Left lung (tissue), 4 donors: ENCODE measurements at regions not wholly inside any gene's neighbourhood (a gene's known extent, or its start where the extent isn't known, plus 50 kb on each side); places are given as distances from the start of the nearest gene placed in this dataset.
"Not testable (repeated sequence)": the region's sequence is repeated elsewhere in the genome, so short reads cannot be mapped to it uniquely, and the experiment has no call there.

Experiments
- ATAC-seq: fragments of 200-7000 bp; cut with Tn5 transposase; one replicate; pipeline ENCODE4 v1.9.1; 2020; ENCODE audit warnings: moderate library complexity
- DNase-seq, 4 donors: peaks; one replicate each; pipeline ENCODE4 v3.0.0-alpha.2; 2013 to 2020
- H3K27ac ChIP-seq, 2 donors: fragments of 200-600 bp; sonication (generic) in 1 of 2; one replicate each; pipeline versions ENCODE4 v1.5.0 to v1.8.0; 2020 to 2021
- H3K27me3 ChIP-seq, 2 donors: fragments of 200-600 bp; sonication (generic) in 1 of 2; one replicate each; pipeline versions ENCODE4 v1.5.0 to v1.8.0; 2020 to 2021
- H3K36me3 ChIP-seq, 2 donors: fragments of 200-600 bp; sonication (generic) in 1 of 2; one replicate each; pipeline versions ENCODE4 v1.5.0 to v1.8.0; 2020 to 2021
- H3K4me1 ChIP-seq, 2 donors: fragments of 200-600 bp; one replicate each; pipeline ENCODE4 v1.8.0; 2021
- H3K4me3 ChIP-seq, 2 donors: fragments of 200-600 bp; sonication (generic) in 1 of 2; one replicate each; pipeline versions ENCODE4 v1.5.0 to v1.8.0; 2020 to 2021; ENCODE audit warnings: mild to moderate bottlenecking in 1 of 2
- H3K9me3 ChIP-seq, 2 donors: fragments of 200-600 bp; sonication (generic) in 1 of 2; one replicate each; pipeline versions ENCODE4 v1.5.0 to v1.8.0; 2020 to 2021
- CTCF ChIP-seq, 2 donors: fragments of 200-600 bp; sonication (generic) in 1 of 2; IDR thresholded peaks; one replicate each; pipeline versions ENCODE4 v1.5.0 to v1.8.0; 2021; ENCODE audit warnings: antibody characterized with exemption in 2 of 2
- intact Hi-C, 2 donors: fragments of 100-400 bp; cut with DNase I; formaldehyde crosslinking; loops; one replicate each; pipeline versions ENCODE4 v1.11.2 to v1.14.2; 2022
- donor health status: DM: no; HTN: yes; CAD: no.
- donor health status: DM: no; HTN: no; CAD: no.

DNA sequence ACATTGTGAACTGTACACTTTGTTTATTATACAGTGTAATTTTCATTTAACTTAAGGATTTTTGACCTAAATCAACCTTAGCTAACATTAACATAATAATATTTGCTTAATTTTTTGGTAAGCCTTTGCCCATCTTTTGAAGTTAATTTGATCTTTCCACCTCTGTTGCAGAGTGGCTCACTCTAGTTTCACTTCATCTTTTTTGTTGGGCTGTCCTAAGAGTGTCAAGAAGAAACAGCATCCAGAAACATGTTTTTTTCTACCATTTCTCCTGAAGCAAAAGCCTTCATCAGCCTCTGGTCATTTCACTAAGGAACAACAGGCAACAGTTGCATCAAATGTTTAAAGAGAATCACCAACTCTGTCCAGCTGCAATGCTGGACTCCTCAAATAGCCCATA lies 824.7 kb downstream of the REEP3 start:
- H3K9me3 ChIP-seq, result no peaks in the 10 kb centered on the region
- TF ChIP-seq CTCF (IDR thresholded peaks at IDR 0.05), result no peak
- H3K4me1 ChIP-seq, result no peaks in the 10 kb centered on the region
- DNase-seq (no peak), ATAC-seq (no peak)
- H3K4me3 ChIP-seq, result no peak overlapping the region
- no peaks in the 10 kb centered on the region for H3K27me3 ChIP-seq
- H3K36me3 ChIP-seq, result no peaks in the 10 kb centered on the region
- intact Hi-C loops, result no loop called here
- H3K27ac ChIP-seq, result no peak overlapping the region

DNA sequence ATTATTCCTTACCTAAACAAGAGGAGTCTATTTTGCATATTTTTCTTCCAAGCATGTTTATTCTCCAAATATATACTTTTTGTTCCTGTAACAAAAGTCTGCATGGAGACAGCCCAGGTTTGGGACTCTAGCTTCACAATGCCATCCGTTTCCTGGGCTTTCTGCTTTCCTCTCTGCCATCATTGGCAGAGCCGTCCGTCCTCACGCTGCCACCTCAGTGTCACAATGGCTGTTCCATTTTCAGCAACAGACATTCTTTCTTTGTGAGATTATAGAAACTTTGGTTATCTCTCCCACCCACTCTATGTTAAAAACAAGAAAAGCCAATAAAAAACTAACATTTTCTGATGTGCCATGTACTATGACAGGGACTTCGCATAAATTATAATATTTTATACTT lies 825.2 kb downstream of the REEP3 start:
- Histone ChIP-seq H3K27ac (no peak overlapping the region), H3K4me3 (no peak overlapping the region), H3K4me1 (no peaks in the 10 kb centered on the region), H3K9me3 (no peaks in the 10 kb centered on the region), H3K36me3 (no peaks in the 10 kb centered on the region), H3K27me3 (no peaks in the 10 kb centered on the region)
- no peak for ATAC-seq
- peak in 1 of 4 donors; percentile 34 for DNase-seq
- intact Hi-C loops, result no loop called here
- TF ChIP-seq CTCF (IDR thresholded peaks at IDR 0.05), result no peak

GRCh38 chr10:64350665-64351064 lies 829.5 kb downstream of the REEP3 start:
- Histone ChIP-seq H3K27me3 (no peaks in the 10 kb centered on the region), H3K4me3 (no peak overlapping the region), H3K9me3 (no peaks in the 10 kb centered on the region), H3K36me3 (no peaks in the 10 kb centered on the region), H3K27ac (no peak overlapping the region), H3K4me1 (no peaks in the 10 kb centered on the region)
- intact Hi-C loops, result no loop called here
- DNase-seq (no peak), ATAC-seq (no peak)
- TF ChIP-seq CTCF (IDR thresholded peaks at IDR 0.05), result no peak

- Histone ChIP-seq H3K9me3 (no peaks in the 10 kb centered on the region), H3K36me3 (no peaks in the 10 kb centered on the region), H3K4me3 (no peak overlapping the region), H3K27me3 (no peaks in the 10 kb centered on the region), H3K4me1 (no peaks in the 10 kb centered on the region), H3K27ac (no peak overlapping the region)
- ATAC-seq (no peak), DNase-seq (no peak)
- intact Hi-C loops, result no loop called here
- no peak for TF ChIP-seq CTCF (IDR thresholded peaks at IDR 0.05)
Observed at GRCh38 chr10:64358907-64359306, 837.7 kb downstream of the REEP3 start.

GRCh38 chr10:64360240-64360639 lies 839.0 kb downstream of the REEP3 start:
- DNase-seq, H3K4me1 ChIP-seq, H3K27ac ChIP-seq, H3K9me3 ChIP-seq, ATAC-seq, H3K27me3 ChIP-seq, H3K36me3 ChIP-seq, intact Hi-C loops, H3K4me3 ChIP-seq: not testable (repeated sequence)

GRCh38 chr10:64363687-64364086 lies 842.5 kb downstream of the REEP3 start:
- no peak overlapping the region for H3K27ac ChIP-seq
- no peaks in the 10 kb centered on the region for H3K27me3 ChIP-seq
- H3K4me1 ChIP-seq, result no peaks in the 10 kb centered on the region
- H3K36me3 ChIP-seq, result no peaks in the 10 kb centered on the region
- no peak for TF ChIP-seq CTCF (IDR thresholded peaks at IDR 0.05)
- peak; percentile 95 for ATAC-seq
- DNase-seq, result peak in 1 of 4 donors; percentile 37
- no peak overlapping the region for H3K4me3 ChIP-seq
- H3K9me3 ChIP-seq, result no peaks in the 10 kb centered on the region
- intact Hi-C loops, result no loop called here
